T-helper 1 cell (primary cell): ENCODE measurements at regions not wholly inside any gene's neighbourhood (a gene's known extent, or its start where the extent isn't known, plus 50 kb on each side); places are given as distances from the start of the nearest gene placed in this dataset.

Experiments used
- DNase-seq, 5 donors: peaks; one replicate each; pipeline ENCODE4 v3.0.0-alpha.2; 2012 to 2020

DNA sequence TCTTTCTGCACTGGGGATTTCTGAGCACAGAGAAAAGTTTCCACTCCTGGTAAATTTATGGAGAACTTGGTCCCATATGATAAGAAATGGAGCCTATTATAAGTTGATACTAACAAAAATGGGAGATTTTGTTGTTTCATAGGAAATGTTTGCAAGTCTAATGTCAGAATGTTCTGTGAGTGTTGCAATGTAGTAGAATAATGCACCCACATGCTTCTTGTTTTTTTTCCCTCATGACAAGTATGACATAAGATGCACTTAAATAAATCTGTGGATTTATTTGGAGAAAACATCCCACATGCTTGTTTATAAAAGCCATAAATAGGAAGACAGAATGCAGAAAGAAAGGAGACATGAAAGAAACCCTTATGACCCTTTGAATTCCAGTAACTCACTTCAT is 50.8 kb upstream of the KCNJ6 start:
- DNase-seq = no peak

DNA sequence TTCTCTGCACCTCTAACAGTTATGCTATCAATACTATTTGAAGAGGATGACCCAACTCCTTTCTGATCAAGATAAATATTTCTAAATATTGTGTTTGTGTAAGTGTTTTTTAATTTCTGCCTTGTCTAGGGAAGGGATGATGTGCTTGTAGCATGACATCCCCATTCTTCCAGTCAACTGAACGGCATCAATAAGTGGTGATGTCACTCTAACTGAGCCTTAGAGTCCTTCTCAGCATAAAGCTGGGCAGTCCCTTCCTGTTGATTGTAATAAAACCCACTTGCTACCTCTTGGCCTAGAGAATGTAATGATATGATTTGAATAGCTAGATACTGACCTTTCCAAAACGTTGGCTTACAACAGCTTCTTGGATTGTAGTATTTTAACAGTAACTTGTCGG is 52.5 kb upstream of the KCNJ6 start:
- DNase-seq = no peak

DNA sequence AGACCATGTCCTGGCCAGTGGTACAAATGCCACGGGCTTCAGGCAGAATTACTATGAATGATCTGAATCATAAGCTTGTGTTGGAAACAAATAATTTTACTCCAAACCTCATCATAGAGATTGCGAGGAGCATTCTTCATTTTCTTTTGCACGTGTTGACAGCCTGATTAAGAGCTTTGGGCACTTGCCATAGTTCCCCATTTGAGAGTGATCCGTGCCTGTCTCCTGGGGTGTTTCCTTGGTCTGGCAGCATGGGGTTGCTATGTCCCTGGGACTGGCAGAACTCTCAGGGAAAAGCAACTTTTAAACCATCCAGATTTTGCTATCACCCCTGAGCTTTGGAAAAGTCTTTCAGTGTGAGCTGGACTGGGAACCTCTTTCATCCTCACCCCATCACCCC is 54.3 kb upstream of the KCNJ6 start:
- no peak for DNase-seq

DNA sequence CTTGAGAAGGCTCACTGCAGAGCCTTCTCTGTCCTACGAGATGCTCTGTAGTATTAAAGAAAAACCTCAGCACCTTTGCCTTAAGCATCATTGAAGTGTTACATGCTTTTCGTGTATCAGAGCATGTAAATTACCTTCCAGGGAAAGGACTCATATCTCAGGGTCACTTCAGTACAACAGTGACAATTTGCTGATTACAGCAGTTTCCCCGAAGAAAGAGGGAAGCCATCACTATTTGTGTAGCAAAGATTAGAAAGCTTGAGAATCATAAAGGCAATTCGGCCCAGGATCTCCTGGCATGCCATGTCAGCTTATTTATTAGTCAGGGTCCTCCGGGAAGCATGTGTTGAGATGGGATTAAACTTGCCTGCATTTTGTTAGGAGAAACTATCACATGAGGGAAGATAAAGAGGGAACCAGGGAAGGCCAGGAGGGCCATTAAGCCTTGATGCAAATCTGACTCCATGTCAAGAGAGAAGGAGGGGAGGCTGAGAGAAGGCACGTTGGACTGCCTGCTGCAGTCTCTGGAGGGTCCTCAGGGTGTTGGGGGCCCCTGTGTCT is 55.2 kb upstream of the KCNJ6 start:
- no peak for DNase-seq

DNA sequence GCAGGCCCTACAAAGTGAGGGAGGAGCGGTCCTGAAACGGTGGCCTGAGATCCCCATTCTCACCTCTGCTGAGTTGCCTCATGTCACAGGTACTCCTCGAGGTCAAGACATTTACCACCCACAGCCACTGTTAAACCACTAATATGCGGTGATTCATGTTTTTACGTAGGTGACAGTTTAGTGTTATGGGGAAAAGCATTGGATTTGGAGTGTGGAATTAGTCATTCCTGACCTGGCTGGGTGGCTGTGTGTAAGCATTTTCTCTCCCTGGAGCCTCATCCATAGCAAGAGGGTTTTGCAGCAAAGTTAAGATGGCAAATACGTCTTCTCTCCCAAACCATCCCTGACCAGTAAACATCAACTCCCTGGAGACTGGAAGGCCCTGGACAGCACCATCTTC is 57.8 kb upstream of the KCNJ6 start:
- no peak for DNase-seq

DNA sequence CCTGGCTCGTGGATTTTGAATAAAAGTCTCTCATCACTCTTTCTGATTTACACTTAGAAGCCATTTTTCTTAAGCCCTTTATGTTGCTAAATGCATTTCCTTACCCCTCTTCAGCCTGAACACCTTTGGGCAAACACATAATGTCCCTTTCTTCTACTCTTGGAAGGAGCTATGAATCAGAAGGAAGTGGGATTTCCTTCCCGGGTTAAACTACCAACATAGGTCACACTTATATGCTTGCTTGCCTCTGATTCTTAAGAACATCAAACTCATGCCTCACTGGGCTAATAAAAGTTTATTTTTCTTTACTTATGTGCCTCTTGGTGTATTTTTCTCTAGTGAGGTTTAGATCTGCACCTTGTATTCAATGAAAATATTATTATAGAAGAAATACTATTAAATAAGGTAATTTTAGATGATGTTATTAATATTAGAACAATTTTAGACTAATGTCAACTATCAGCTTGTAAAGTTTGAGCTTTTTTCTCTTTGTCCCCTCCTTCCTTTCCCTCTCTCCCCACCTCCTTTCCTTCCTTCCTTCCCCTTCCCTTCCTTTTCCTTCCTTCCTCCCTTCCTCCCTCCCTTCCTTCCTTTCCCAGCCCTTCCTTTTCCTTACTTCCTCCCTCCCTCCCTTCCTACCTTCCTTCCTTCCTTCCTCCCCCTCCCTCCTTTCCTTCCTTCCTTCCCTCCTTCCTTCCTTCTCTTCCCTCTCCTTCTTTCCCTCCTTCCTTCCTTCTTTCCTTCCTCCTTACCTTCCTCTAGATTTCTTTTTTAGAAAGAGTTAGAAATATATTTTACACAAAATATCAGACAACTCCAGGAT is 66.5 kb upstream of the KCNJ6 start:
- no peak for DNase-seq

DNA sequence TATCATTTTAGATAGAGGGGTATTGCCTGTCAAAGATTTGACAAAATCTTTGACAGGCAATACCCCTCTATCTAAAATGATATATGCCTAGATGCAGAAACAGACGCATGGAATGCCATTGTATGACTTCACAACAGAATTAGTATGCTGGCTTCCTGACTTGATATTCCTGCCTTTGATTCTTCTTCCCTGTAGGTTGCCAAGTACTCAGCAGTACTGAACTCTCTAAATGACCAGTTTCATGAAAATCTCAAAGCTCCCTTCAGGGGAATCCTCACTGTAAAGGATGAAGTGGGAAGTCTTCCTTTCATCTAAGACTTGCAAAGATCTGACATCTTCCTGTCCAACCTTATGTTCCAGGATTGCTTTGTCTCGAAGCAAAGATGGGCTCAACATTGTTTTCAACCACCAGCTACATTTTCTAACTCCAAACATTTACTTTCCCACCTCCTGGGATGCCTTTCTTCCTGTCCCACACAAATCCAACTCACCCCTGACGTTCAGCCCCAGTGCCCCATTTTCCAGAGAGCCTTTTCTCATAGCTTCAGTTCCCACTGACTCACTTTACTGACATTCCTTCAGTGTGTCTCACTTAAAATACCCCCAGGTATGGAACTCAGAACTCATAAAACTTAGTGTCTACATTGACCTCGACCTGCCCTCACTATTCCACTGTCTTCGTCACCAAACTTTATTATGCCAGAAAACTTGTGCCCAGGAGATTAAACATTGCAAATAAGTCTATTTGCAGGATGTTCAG is 67.3 kb upstream of the KCNJ6 start:
- no peak for DNase-seq

DNA sequence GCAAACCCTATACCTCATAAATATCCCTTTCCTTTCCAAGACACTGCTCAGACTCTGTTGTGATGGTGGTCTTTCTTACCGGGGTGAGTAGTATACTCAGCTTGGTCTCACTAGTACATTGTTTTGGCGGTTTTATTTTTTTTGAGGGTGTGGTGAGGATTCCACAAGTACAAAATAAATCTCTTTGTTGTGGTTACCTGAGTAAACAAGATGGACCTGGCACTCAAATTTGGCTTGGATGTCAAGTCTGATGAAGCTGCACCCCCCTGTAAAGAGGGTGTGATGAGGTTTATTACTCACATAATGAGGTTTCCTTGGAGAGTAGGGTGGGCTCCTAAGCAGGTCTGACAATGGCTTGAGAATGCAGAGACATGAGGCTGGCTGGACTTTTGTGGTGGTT is 68.2 kb upstream of the KCNJ6 start:
- no peak for DNase-seq

DNA sequence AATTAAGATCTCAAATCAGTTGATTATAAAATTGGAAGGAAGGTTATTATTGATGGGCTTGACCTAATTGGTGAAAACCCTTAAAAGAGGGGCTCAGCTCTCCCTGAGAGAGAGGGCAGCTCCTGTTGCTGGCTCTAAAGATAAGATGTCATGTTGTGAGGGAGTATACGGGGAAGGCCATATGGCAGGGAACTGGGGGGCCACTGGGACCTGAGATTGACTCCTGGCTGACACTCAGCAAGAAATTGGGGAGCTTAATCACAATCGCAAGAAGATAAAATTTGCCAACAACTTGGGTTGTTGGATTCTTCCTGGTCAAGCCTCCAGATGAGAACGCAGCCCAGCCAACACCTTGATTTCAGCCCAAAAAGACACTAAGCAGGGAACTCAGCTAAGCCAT is 69.7 kb upstream of the KCNJ6 start:
- no peak for DNase-seq

DNA sequence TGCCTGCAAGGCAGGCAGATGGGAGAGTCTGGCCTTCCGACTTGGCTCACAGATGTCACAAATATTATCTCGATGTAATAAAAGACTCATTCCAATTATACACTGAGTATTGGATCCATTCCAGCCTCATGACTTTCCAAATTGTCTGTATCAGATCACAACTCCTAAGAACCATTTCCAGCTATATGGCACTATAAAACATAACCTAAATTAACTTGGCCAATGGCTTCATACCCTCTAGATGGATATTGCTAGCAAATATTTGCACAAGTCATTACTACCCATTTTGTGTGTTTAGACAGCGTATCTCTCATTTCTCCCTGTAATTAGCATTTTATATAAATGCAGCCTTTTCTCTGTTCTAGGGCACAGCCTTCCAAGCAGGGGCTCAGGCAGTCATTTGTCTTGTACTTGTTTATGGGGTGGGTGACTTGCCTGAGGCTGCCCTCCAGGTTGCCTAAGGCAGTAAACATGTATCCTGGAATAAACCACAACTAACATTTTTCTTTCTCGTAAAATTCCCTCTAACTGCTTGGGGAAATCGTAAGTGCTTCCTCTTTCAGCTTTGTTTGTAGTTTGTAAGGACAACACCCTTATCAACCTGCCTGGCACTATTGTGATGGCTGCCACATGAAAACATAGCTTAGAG is 70.6 kb upstream of the KCNJ6 start:
- DNase-seq = no peak

DNA sequence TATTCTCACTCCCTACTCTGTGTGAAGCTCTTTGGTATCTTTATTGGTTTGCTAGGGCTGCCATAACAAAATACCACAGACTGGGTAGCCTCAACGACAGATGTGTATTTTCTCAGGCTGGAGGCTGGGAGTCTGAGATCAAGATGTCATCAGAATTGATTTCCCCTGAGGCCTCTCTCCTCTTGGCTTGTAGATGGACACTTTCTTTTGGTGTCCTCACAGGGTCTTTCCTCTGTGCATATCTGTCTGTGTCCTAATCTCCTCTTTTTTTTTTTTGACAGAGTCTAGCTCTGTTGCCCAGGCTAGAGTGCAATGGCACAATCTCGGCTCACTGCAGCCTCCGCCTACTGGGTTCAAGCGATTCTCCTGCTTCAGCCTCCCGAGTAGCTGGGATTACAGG is 71.4 kb upstream of the KCNJ6 start:
- no peak for DNase-seq

DNA sequence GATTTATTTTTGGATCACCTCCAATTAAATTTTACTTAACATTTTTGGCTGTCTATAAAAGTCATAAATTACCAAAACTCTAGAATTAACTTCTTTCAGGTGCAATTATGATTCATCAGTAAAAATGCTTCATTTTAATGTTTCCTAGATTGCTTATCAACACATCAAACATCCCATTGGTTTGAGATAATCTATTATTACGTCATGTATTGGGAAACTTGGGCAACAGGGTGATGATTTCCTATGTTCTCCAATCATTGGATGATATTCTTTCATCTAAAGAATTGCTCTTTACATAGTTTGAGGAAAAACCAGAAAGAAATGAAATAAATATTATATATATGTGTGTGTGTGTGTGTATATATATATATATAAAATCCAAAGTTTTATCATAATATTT is 76.8 kb upstream of the KCNJ6 start:
- DNase-seq = no peak

DNA sequence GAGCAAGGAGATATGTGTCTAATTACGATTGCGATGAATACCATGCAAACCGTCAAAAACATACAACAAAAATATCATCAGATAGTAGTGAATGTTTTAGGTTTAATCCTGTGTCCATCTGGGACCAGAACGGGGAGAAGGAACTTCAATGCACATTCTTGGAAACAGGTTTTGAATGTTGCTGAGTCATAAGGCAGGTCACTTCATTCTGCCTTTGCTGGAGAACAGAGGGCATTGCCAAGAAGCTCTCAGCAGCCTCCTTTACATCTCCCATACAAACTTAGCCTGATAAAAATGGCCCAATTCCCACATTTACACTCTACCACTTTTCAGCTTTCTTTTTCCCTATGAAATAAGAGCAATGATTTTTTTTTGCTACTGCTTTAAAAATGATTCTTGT is 78.0 kb upstream of the KCNJ6 start:
- DNase-seq = no peak

DNA sequence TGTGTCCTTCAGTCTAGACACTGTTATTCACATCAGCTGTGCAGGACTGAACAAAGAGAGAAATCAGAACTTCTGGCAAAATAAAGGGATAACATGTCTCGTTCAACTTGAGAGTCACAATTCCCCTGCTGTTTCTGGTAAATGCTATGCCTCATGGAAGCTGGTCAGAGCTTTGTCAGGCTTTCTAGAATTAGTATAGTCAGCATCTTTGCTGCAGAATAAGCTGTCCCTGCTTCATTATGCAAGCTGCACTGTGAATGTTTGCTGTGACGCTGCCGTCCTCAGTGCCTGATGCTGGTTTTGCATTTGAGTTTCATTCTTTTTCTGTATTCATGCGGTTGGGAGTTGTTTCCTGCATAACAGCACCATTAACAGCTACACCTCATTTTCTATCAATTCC is 96.4 kb upstream of the KCNJ6 start:
- DNase-seq = no peak

DNA sequence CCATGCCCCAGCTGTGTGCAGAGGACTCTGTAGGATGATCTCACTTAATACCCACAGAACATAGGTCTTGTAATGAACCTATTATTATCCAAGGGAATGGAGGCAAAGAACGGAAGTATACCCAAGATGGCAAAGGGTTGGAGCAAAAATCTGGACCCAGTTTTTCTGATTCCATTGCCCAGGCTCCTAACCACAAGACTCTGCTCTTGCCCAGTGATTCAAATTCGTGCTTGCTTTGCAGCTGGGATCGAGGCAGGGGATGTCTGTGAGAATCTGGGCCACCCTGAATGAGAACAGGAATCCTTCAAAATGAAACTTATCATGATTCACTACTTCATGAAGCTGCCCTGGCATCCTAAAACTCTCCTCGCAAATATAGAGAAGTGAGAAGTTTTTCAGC is 97.5 kb upstream of the KCNJ6 start:
- no peak for DNase-seq

DNA sequence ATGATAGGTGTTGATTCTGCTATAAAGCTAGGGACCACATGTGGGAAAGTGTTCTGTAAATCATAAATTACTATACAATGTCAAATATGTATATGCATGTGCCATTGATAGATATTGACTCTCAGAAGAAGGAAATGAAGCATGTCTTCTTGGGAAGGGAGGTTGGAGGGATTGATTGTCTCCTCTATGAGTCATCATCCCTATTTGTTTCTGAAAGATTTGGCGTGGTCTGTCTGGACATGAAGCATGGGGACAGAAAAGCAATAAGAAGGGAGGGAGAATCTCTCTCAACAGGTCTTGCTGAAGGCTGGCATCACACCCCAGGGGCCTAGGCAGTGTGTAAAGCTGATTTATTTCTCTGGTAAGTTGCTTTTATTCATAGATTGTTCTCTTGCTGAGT is 98.0 kb upstream of the KCNJ6 start:
- DNase-seq = no peak

DNA sequence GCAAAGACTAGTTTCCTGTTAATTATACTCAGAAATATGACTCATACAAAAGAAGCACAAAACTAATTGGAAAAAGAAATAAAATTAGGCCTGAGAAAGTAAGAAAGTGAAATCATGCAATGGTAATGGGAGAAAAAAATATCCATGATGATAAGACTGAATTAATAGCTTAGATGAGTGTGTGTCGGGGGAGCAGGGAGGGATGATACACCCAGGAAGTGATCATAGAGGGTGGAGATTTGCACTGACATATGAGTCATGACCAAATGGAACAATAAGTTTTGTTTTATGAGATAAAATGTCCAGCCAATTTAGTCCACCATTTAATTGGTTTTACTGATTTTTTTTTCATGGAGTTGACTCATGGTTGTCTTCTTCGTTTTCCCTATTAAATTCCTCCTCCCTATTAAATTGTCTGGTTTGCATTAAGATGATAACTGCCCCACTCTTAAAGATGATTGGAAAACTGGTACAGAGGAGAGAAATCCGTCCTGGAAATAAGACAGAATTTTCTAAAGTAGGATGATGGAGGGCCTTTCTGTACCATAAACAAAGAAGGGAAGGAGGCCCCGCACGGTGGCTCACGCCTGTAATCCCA is 111.7 kb upstream of the KCNJ6 start:
- DNase-seq = no peak

DNA sequence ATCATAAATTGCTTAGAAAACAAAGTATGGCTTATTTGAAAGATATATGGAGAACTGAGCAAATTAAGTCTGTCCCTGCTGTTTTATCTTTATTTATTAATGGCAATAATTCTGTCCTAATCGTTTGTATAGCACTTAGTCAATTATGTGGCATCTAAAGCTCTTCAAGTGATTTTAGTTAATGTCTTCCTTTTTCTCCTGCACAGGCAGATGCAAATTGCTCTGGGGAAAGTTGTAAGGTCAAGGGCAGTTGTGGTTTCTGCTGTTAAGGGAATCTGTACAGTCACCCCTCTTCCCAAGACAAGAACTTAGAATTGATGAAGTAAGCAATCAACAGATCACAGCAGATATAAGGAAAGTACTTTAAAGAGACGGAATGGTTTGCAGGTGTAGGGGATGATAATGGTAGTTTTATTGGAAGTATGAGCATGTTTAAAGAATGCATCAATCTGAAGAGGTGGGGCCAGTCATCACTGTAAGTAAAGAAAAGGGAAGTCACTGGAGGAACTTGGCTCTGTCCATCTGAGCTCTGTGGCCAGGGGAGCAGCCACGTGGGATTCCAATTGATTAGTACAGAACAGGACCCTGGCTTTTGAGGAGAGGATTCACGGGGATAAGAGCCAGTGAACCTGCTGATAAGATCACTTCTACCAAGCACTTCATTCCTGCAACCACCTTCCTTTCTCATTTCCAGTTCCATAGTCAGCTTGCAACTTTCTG is 116.0 kb upstream of the KCNJ6 start:
- DNase-seq = no peak

DNA sequence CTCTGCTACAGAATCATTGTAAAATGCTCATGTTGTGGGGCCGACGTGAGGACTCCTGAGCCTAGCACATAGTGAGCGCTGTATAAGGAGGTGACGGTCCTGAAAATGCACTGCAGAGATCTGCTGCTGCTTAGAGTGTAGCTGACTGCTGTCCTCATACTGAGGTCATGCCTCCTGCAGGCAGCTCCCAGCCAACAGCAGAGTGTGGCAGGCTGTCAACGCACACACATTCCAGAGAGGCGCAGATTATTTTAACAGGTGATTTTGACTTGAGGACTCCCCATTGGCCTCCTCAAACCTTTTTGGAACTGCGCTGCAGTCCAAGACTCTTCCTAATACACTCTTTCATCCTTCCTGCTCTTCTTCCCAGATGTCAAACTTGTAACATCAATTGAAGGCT is 119.8 kb upstream of the KCNJ6 start:
- no peak for DNase-seq

DNA sequence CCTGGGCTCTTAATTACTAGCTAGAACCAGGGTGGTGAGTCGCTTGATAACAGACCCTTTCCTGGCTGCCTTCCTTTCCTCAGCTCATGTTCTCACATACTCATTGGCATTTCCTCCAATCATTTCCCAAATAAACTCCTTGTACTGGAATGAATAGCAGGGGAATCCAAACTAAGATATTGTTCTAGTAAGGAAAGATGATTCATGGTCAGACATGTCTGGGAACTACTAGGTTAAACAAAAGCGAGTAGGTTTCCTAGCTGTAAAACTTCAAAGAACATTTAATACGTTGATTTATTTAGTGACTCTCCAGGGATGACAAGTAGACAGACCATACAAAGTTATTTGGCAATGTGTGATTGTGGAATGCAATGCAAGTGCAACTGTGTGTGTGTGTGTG is 121.2 kb upstream of the KCNJ6 start:
- no peak for DNase-seq

DNA sequence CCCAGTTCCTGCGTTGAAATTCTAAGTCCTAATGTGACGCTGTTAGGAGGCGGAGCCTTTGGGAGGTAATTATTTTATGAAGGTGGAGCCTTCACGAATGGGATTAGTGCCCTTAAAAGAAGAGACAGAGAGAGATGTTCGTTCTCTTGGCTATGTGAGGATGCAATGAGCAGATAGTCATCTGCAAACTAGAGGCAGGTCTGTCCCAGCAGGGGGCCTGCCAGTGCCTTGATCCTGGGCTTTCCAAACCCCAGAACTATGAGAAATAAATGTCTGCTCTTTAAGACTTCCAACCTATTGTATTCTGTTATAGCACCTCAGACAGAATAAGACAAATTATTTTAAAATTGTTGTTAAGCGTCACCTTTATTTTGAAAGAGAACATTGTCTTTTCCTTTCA is 123.1 kb upstream of the KCNJ6 start:
- no peak for DNase-seq

DNA sequence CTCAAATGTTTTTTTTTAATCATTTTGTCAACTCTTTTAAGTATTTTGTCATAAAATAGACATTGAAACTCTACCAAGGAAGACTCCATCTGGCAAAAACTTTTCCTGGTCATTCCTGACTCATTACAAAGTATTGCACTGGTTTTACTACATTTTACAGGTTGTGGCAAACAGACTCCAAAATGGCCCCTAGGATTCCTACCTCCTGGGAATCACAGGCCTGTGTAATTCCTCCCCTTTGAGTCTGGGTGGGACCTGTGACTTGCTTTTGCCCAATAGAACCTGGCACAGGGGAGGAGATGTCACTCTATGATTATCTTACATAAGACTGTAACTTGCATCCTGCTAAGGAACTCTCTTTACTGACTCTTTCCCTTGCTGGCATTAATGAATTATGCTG is 123.6 kb upstream of the KCNJ6 start:
- DNase-seq = no peak

DNA sequence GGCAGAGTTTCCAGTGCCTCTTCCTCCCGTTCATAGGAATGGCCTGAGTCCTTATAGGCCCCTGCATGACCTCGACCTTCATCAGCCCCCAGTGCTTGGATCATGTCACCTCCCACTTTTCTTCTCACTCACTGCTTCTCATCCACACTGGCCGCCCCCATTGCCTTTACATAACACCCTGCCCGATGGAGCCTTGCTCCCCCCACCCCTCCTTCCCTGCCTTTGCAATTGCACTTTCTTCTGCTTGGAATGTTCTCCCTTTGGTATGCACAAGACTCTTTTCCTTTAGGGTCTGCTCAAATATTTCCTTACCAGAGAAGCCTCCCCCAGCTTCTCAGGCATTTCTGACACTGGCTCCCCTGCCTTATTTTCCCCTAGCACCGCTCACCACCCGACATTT is 125.2 kb upstream of the KCNJ6 start:
- no peak for DNase-seq
